GM23248 (cell line): ENCODE measurements at regions not wholly inside any gene's neighbourhood (a gene's known extent, or its start where the extent isn't known, plus 50 kb on each side); places are given as distances from the start of the nearest gene placed in this dataset.

Source experiments
- EZH2 ChIP-seq: fragments of 200-600 bp; sonication (generic); IDR thresholded peaks from 2 replicates; pipeline ENCODE4 v1.6.1; 2018; ENCODE audit warnings: antibody characterized with exemption, mild to moderate bottlenecking; ENCODE audit not compliant: insufficient read depth, poor library complexity, severe bottlenecking
- EZH2phosphoT487 ChIP-seq: fragments of 200-600 bp; sonication (generic); IDR thresholded peaks from 2 replicates; pipeline ENCODE4 v1.6.1; 2018; ENCODE audit warnings: antibody characterized with exemption, moderate library complexity, mild to moderate bottlenecking, low read depth; ENCODE audit not compliant: insufficient read depth

DNA sequence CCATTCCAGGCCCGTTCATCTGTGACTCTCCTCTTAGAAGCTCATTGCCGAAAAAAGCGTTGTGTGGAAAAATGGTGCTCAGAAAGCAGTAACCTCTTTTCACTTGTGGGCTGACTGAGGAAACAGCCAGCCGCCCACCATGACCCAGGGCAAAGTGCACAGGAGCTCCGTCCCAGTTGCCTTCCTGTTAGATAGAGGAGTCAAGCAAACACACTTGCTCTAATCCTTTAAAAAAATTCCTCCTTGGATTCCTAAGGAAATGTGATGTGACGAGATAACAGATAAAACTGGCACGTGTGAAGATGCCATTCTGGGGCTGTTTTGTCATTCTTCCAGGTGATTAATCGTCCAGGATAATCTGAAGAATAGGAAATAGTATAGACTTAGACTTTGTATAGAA is 396.8 kb upstream of the DDHD1 start:
- no peak for TF ChIP-seq EZH2
- no peak for TF ChIP-seq EZH2phosphoT487
